ES-I3 (cell line): ENCODE measurements at regions not wholly inside any gene's neighbourhood (a gene's known extent, or its start where the extent isn't known, plus 50 kb on each side); places are given as distances from the start of the nearest gene placed in this dataset.

ENCODE experiments used
- H3K36me3 ChIP-seq: 2 replicates; pipeline ENCODE4 v1.6.1; 2013; ENCODE audit warnings: mild to moderate bottlenecking, low read length, control low read depth, moderate library complexity; ENCODE audit not compliant: insufficient read depth
- H3K4me1 ChIP-seq: 2 replicates; pipeline ENCODE4 v1.6.1; 2013; ENCODE audit warnings: mild to moderate bottlenecking, control low read depth, low read length; ENCODE audit not compliant: insufficient read depth
- H3K9ac ChIP-seq: 2 replicates; pipeline ENCODE4 v1.6.1; 2013; ENCODE audit warnings: low read depth, mild to moderate bottlenecking, low read length, moderate library complexity
- H3K9me3 ChIP-seq: 2 replicates; pipeline ENCODE4 v1.6.1; 2013; ENCODE audit warnings: mild to moderate bottlenecking, low read length, moderate library complexity; ENCODE audit not compliant: control insufficient read depth, insufficient read depth

DNA sequence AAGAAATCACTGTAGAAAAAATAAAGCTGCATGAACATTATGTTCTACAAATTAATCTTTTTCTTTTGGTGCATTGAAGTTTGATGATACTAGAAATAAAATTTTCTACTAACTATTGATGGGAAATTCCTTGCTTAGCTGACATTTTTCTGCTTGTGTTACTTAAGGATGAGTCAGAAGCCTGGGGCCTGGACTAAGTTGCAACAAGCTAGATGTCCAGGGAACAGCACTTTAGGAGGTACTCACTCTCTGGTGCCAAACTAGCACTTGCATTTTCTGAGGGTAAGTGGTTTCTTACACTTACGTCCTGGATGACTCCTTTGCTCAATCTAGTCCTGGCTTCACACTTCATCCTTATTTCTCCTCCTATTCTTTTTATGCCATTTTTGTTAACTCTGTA, 945.1 kb downstream of the IGSF11 start:
- Histone ChIP-seq H3K4me1 (no peaks in the 10 kb centered on the region), H3K9me3 (peaks cover 22% of the 10 kb centered on the region), H3K9ac (no peak overlapping the region), H3K36me3 (no peaks in the 10 kb centered on the region)

DNA sequence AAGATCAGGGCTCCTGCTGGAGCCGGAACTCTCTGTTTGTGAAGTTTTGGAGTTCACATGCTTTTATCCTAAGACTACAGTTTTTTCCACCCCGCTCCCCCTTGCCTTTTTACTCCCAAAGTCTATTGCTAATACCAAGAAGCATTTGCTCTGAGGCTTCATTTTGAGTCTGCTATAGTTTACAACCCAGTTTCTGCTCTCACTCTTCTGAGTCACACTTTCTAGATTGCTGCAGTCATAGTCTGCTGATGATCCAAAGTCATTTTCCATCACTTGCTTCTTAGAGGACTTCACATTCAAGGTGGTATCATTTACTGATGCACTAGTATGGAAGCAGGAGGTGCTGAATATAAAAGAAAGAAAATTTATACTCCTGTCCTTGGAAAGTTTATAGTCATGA, 937.4 kb downstream of the IGSF11 start:
- peaks cover 21% of the 10 kb centered on the region for H3K9me3 ChIP-seq
- no peaks in the 10 kb centered on the region for H3K4me1 ChIP-seq
- H3K36me3 ChIP-seq = no peaks in the 10 kb centered on the region
- no peak overlapping the region for H3K9ac ChIP-seq

DNA sequence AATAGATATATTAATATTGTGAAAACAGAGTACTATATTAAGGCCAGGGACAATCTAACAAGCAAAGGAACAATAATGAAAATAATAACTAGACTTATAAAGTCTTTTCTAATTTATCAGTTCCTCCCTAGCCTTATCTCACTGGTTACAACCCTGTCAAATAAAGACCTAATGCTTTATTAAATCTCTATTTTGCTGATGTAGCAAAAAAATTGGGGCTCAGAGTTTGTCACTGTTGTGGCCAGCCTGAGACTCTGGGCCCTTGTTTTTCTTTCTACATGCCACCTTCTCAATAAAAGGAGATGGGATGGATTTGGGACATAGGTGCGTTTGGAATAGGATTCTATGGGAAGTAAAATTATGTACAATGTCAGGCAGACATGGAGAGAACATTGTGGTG, 937.0 kb downstream of the IGSF11 start:
- no peaks in the 10 kb centered on the region for H3K4me1 ChIP-seq
- H3K36me3 ChIP-seq = no peaks in the 10 kb centered on the region
- H3K9ac ChIP-seq = no peak overlapping the region
- peaks cover 17% of the 10 kb centered on the region for H3K9me3 ChIP-seq

DNA sequence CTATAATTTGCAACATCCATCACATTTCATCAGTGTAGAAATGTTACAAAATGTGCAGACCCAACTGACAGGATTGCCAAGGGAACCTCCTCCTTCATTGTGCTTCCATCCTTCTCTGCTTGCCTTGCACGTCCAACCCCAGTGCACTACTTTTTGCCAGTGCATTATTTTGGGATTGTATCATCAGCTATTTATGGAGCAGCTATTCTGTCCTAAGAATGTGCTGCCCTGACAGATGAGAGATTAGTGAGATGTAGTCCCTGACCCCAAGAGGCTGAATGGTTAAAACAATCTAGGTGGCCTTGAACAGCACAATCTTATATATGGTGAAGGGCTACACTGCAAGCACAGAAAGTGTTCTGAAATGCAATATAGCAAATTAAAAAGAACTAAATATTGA, 935.8 kb downstream of the IGSF11 start:
- H3K36me3 ChIP-seq = no peaks in the 10 kb centered on the region
- no peak overlapping the region for H3K9ac ChIP-seq
- H3K9me3 ChIP-seq = peaks cover 7% of the 10 kb centered on the region
- H3K4me1 ChIP-seq = no peaks in the 10 kb centered on the region

DNA sequence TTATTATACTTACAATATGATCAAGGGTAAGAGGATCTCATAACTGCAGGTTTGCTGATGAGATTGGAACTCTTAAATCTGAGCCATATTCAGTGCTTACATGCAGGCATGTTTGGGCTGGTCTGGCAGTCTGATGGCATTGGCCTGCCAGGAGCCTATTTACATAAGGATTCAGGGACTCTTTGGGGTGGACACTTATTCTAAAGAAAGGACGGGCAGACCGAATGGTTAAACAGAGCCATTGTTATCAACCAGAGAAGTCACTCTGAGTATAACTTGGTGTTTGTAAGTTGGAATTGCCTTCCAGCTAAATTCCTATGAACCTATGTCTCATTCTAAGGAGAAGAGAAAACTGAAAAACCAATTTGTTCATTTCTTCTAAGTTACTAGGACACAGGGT, 932.8 kb downstream of the IGSF11 start:
- H3K9ac ChIP-seq = no peak overlapping the region
- no peaks in the 10 kb centered on the region for H3K4me1 ChIP-seq
- H3K9me3 ChIP-seq = no peaks in the 10 kb centered on the region
- H3K36me3 ChIP-seq = no peaks in the 10 kb centered on the region

DNA sequence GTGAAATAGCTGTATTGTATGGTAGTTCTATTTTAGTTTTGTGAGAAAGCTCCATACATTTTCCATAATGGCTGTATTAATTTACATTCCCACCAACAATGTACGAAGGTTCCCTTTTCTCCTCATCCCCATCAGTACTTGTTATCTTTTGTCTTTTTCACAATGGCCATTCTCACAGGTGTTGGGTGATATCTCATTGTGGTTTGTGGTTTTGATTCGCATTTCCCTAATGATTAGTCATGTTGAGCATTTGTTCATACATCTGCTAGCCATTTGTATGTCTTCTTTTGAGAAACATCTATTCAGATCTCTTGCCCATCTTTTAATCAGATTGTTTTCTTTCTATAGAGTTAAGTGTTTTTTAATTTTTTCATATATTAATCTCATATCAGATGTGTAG, 931.9 kb downstream of the IGSF11 start:
- Histone ChIP-seq H3K9ac (no peak overlapping the region), H3K9me3 (no peaks in the 10 kb centered on the region), H3K4me1 (no peaks in the 10 kb centered on the region), H3K36me3 (no peaks in the 10 kb centered on the region)

DNA sequence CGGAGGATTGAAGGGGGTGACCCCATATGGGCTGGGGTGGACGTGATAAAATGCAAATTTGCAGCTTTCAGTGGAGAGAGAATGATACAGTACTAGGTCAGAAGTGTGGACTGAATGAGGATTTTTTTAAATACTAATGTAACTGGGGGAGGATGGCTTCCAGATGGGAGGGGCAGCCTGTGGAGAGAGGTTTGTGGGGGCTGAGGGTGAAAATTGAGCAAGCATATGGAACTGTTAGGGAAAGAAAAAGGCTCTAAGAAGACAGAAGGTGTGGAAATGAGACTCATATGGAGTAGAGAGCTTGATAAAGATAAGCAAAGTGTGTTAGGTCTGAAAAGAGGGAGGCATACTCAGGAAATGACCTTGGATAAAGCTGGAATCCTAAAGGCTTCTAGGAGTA, 926.4 kb downstream of the IGSF11 start:
- peaks cover 12% of the 10 kb centered on the region for H3K4me1 ChIP-seq
- no peak overlapping the region for H3K9ac ChIP-seq
- no peaks in the 10 kb centered on the region for H3K9me3 ChIP-seq
- H3K36me3 ChIP-seq = no peaks in the 10 kb centered on the region

DNA sequence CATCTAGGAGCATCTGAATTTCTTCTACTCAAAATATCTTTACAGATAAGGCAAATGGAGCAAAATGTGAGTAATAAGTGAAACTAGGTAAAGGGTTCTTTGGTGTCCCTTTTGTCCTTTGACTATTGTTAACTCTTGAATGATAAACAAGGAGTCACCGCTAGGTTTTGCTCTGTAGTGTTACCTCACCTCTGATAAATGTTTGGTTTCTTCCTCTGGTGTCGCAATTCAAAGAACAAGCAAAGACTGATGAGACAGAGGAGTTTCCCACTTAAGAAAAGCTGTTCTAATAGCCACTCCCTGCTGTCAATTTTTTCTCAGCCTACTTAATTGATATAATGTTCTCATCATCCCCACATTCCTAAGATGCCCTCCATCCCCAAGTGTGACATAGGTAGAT, 925.9 kb downstream of the IGSF11 start:
- H3K4me1 ChIP-seq = peaks cover 12% of the 10 kb centered on the region
- no peak overlapping the region for H3K9ac ChIP-seq
- H3K36me3 ChIP-seq = no peaks in the 10 kb centered on the region
- H3K9me3 ChIP-seq = no peaks in the 10 kb centered on the region

DNA sequence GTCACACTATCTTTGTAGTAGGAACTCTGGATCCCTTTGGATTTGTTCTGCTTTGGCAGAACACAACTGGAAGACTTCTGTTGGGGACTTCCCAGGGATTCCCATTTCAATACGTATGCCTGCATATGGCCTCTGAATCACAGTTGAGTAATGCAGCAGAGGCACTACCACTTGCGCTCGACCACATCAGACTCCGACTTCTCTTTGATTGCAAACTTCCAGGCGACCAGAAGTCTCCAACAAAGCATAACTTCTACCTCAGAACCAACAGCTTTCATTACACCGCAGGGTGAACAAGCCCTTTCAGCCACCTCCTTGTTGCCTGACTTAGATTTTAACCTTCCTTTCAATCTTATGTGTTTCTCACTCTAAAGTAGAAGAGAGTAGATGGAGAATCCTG, 924.4 kb downstream of the IGSF11 start:
- H3K9me3 ChIP-seq = no peaks in the 10 kb centered on the region
- H3K36me3 ChIP-seq = no peaks in the 10 kb centered on the region
- peaks cover 12% of the 10 kb centered on the region for H3K4me1 ChIP-seq
- H3K9ac ChIP-seq = no peak overlapping the region

DNA sequence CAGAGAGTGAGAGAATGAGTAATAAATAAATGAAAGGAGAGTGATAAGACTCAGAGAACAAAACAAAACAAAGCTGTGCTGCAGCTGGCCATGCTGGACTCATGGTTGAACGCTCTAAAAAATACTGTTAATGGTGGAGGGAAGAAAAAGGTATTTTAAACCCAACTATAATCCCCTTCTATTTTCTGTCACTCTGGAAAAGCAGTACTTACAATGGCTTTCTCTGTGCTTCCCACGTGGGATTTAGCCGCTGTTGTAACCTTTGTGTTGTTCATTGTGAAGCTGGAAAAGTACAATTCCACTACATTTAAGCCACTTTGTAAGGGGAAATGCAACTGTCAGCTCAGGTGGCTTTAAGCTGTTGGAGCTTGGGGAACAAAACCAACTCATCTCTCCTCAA, 917.7 kb downstream of the IGSF11 start:
- Histone ChIP-seq H3K4me1 (peaks cover 12% of the 10 kb centered on the region), H3K9me3 (no peaks in the 10 kb centered on the region), H3K9ac (no peak overlapping the region), H3K36me3 (no peaks in the 10 kb centered on the region)

DNA sequence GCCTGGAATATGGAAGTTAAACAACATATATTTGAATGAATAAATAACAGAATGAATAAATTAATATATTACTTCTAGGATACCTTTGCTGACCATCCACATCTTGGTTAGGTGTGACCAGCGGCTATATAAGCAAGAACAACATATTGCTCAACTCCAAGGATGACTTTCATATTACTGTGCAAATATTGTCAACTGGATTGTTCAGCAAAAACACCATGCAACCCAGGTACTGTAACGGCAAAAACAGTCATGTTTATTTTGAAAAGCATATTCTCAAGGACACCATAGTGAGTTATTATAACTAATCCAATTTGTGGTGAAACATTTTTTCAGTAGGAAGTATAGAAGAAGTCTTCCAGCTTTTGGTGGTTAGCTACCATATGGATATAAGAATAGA, 907.9 kb downstream of the IGSF11 start:
- no peak overlapping the region for H3K9ac ChIP-seq
- H3K36me3 ChIP-seq = no peaks in the 10 kb centered on the region
- H3K4me1 ChIP-seq = no peaks in the 10 kb centered on the region
- no peaks in the 10 kb centered on the region for H3K9me3 ChIP-seq

DNA sequence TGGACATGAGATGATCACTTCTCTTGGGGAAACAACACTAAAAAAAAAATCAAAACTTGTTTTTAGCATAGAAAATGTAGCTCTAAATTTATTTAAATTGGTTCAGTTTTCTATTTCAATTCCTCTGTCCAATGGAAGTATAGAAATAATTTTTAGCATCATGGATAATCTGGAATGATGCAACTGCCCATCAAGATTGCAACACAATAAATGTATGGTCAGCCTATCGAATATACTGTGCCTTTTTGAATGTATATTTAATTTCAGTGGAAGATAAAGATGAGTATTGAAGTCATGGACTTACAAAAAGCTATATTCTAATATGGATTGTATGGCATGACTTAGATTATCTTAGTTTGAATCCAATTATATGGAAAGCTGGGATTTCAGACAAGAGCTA, 906.7 kb downstream of the IGSF11 start:
- no peak overlapping the region for H3K9ac ChIP-seq
- H3K4me1 ChIP-seq = no peaks in the 10 kb centered on the region
- no peaks in the 10 kb centered on the region for H3K9me3 ChIP-seq
- H3K36me3 ChIP-seq = no peaks in the 10 kb centered on the region

DNA sequence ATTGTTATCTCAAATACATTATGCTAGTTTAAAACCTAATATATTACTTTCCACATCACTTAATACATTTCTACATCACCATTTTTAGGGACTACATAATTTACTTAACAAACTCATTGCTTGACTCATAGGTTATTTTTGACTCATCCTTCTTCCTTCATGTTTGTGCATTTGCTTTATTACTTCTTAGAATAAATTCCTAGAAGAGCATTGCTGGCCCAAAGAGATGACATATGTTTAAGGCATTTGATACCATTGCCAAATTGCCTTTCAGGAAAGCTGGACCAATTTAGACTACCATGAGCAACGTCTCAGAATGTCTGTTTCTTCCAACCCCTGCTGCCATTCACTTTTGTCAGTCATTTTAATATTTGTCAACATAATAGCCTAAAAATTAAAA, 905.8 kb downstream of the IGSF11 start:
- no peaks in the 10 kb centered on the region for H3K4me1 ChIP-seq
- no peaks in the 10 kb centered on the region for H3K9me3 ChIP-seq
- H3K36me3 ChIP-seq = no peaks in the 10 kb centered on the region
- no peak overlapping the region for H3K9ac ChIP-seq

DNA sequence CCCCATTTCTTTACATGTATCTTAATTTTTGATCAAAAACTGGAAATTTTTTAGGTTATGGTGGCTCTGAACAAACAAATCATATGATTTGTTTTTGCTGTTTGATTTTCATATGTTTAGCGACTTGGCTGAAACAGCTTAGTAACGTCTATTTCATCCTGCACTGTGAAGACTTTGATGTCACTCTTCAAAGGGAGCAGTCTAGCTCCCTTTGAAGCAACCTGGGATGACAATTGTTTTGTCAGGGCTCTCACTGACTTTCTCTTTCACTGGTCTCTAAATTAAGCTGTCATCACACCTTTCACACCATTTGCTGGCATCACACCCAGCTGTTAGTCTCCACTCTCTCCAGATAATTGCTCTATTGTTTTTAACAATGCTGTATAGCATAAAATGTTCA, 896.9 kb downstream of the IGSF11 start:
- no peaks in the 10 kb centered on the region for H3K4me1 ChIP-seq
- no peak overlapping the region for H3K9ac ChIP-seq
- no peaks in the 10 kb centered on the region for H3K9me3 ChIP-seq
- no peaks in the 10 kb centered on the region for H3K36me3 ChIP-seq

DNA sequence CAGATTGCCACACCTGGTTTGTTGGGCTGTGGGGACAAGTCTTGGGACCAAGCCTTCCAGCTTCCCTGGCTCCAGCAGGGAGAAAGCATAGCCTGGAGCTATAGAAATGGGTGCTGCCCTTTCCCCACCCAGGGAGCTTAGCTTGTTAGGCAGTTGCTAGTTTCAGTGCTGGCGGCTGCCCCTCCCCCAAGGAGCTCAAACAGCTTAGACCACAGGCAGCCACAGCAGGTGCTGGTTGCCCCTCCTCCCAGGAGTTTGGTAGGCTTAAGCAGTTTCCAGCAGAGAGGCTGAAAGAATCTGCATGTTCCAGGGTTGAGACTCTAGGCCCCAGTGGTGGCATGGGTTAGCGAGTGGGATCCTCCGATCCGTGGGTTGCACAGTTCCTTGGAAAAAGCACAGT, 889.7 kb downstream of the IGSF11 start:
- Histone ChIP-seq H3K36me3 (no peaks in the 10 kb centered on the region), H3K9me3 (no peaks in the 10 kb centered on the region), H3K9ac (no peak overlapping the region), H3K4me1 (no peaks in the 10 kb centered on the region; the same call in 1 of the 2 replicates)

DNA sequence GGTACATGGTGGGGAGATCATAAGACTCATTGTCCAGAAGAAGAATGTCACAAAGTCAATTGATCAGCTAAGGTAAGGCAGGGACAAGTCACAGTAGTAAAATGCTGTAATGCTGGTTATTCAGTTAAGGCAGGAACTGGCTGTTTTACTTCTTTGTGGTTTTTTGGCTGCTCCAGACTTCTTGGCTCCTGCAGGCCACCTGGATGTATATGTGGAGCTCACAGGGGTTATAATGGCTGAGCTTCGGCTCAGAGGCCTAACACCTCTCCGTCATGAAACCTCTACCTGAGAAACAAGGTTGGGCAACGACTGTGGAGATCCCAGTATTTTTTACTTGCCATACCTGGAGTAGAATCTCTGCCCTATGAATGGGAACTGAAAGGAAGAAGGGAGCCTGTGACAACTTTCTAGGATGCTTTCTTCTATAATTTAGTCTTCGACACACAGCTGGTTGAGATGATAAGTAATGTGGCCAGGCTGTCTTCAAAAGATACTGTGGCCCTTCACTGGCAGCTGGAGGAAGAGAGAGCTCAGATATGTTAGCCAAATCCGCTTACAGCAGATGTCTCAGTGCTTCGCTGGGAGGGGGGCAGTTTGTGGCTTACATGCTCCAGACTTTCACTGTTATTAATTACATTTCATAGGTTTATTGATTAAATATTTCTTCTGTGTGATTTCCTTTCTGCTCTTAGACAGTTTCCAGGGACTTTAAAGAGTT, 887.8 kb downstream of the IGSF11 start:
- no peaks in the 10 kb centered on the region; the same call in 1 of the 2 replicates for H3K4me1 ChIP-seq
- no peaks in the 10 kb centered on the region for H3K36me3 ChIP-seq
- no peaks in the 10 kb centered on the region; the same call in 1 of the 2 replicates for H3K9me3 ChIP-seq
- H3K9ac ChIP-seq = no peak overlapping the region
